ENCODE measurements at regions not wholly inside any gene's neighbourhood (a gene's known extent, or its start where the extent isn't known, plus 50 kb on each side); places are given as distances from the start of the nearest gene placed in this dataset.

DNA sequence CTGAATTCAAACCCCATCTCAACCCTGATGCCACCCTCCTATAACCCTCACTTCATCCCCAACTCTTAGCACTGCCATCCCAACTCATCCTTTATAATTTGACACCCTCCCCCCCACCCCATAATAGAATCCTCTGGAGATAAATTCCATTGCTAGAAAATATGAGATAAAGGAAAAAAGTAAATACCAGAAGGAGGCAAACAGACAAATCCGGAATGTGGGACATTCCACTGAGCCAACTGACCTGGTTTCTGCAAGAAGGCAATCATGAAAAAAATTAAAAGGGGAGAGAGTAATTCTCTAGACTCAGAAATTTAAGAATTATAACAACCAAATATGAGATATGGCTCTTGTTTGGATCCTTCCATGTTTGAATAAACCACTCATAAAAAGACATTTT is 132.4 kb downstream of the CYP26B1 start:
- TF ChIP-seq, protein P1, sequence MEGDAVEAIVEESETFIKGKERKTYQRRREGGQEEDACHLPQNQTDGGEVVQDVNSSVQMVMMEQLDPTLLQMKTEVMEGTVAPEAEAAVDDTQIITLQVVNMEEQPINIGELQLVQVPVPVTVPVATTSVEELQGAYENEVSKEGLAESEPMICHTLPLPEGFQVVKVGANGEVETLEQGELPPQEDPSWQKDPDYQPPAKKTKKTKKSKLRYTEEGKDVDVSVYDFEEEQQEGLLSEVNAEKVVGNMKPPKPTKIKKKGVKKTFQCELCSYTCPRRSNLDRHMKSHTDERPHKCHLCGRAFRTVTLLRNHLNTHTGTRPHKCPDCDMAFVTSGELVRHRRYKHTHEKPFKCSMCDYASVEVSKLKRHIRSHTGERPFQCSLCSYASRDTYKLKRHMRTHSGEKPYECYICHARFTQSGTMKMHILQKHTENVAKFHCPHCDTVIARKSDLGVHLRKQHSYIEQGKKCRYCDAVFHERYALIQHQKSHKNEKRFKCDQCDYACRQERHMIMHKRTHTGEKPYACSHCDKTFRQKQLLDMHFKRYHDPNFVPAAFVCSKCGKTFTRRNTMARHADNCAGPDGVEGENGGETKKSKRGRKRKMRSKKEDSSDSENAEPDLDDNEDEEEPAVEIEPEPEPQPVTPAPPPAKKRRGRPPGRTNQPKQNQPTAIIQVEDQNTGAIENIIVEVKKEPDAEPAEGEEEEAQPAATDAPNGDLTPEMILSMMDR (IDR thresholded peaks at IDR 0.05), result no peak
- TF ChIP-seq POLR2A (IDR thresholded peaks at IDR 0.05) (no peak), POLR2AphosphoS5 (IDR thresholded peaks at IDR 0.05) (no peak), EP300 (IDR thresholded peaks at IDR 0.05) (no peak)
- Histone ChIP-seq H3K9me3 (no peaks in the 10 kb centered on the region), H3K27ac (no peak overlapping the region), H3K27me3 (no peaks in the 10 kb centered on the region), H3K4me1 (no peaks in the 10 kb centered on the region), H3K36me3 (no peaks in the 10 kb centered on the region), H3K4me3 (no peak overlapping the region)
- 44 to 53% methylated on average over 1 of the region's 1 CpG for WGBS, 2 donors
- ATAC-seq (ENCODE audit: low FRiP score in 2 of 2), result no peak
- no peak for DNase-seq

DNA sequence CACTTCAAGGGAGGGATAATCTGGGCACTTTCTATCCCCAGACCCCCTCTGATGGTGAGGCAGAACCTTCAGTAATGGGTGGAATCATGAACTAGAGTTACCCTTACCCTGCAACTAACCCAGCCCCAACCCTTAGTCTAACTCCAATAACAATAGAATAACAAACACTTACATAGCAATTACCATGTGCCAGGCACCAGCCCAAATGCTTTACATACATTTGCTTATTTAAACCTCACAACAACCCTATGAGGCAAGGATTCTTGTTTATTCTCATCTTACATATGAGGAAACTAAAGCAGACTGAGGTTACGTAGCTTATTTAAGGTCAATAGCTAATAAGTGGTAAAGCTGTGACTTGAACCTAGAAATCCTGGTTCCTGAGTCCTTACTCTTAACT is 132.8 kb downstream of the CYP26B1 start:
- Histone ChIP-seq H3K4me3 (no peak overlapping the region), H3K9me3 (no peaks in the 10 kb centered on the region), H3K27me3 (no peaks in the 10 kb centered on the region), H3K4me1 (no peaks in the 10 kb centered on the region), H3K36me3 (no peaks in the 10 kb centered on the region), H3K27ac (no peak overlapping the region)
- WGBS, 2 donors, result 75 to 90% methylated on average over 1 of the region's 1 CpG
- ATAC-seq (ENCODE audit: low FRiP score in 2 of 2) (no peak), DNase-seq (no peak)
- TF ChIP-seq, protein P1 (IDR thresholded peaks at IDR 0.05), result no peak
- TF ChIP-seq POLR2A (IDR thresholded peaks at IDR 0.05) (no peak), POLR2AphosphoS5 (IDR thresholded peaks at IDR 0.05) (no peak), EP300 (IDR thresholded peaks at IDR 0.05) (no peak)

DNA sequence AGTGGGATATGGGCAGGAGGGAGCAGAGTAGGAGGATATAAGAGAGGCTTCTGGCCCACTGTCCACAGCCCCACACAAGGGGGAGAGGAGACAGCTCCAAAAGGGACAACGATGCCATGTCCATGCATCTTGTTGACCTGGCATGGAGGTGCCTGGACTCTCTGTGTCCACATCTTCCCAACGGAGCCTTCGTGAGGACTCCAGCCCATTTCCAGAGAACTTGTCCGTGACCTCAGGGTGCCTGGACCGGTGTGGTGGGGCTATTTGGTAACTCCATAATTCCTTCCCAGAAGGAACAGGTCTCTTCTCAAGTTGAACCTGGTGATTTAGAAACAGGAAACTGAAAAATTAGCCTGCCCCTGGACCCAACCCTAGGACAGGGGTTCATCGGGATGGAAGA is 133.9 kb downstream of the CYP26B1 start:
- DNase-seq (peak in 1 of 2 donors; percentile 8), ATAC-seq (ENCODE audit: low FRiP score in 2 of 2) (peak in 1 of 2 donors; percentile 13)
- Histone ChIP-seq H3K36me3 (no peaks in the 10 kb centered on the region), H3K4me3 (no peak overlapping the region), H3K4me1 (no peaks in the 10 kb centered on the region), H3K27me3 (no peaks in the 10 kb centered on the region), H3K9me3 (no peaks in the 10 kb centered on the region), H3K27ac (no peak overlapping the region)
- WGBS, 2 donors, result 93 to 95% methylated on average over 6 of the region's 6 CpGs
- TF ChIP-seq POLR2AphosphoS5 (IDR thresholded peaks at IDR 0.05), result no peak
- no peak for TF ChIP-seq EP300 (IDR thresholded peaks at IDR 0.05)
- TF ChIP-seq, protein P1 (IDR thresholded peaks at IDR 0.05), result no peak
- no peak for TF ChIP-seq POLR2A (IDR thresholded peaks at IDR 0.05)

DNA sequence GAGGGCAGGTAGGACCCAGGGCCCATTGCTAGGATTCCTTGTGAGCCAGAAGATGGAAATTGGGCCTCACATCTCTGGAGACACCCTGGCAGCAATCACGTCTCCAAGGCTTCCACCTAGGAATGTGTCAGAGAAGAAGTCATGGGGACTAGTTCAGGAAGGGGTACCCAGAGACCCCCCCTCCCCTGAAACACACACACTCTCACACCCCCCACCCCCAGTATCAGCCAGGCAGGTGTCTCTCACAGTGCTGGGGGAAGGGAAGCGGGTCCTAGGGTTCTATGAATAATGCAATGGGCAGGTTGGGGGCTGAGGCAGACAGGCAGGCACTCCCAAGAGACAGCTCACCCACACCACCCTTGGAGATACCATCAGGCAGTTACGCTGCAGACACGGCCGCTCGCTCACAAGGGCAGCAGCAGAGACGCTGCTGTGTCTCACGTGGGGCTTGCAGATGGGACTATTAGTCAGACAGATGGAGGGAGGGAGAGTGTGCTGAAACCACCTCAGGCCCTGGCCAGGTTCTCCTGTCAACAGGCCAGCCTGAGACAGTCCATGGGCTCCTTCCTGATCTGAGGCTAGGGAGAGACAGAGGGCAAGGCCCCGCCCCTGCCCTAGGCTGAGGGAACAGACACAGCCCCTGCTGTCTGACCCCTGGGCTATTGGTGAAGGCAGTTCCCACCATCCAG is 134.6 kb downstream of the CYP26B1 start:
- WGBS, 2 donors, result 74 to 79% methylated on average over 4 to 9 of the region's 9 CpGs
- H3K9me3 ChIP-seq, result no peaks in the 10 kb centered on the region
- TF ChIP-seq POLR2AphosphoS5 (IDR thresholded peaks at IDR 0.05) (no peak), EP300 (IDR thresholded peaks at IDR 0.05) (no peak)
- TF ChIP-seq, protein P1 (IDR thresholded peaks at IDR 0.05), result no peak
- H3K27ac ChIP-seq, result no peak overlapping the region
- H3K4me1 ChIP-seq, result no peaks in the 10 kb centered on the region
- no peak for ATAC-seq (ENCODE audit: low FRiP score in 2 of 2)
- no peak overlapping the region for H3K4me3 ChIP-seq
- no peaks in the 10 kb centered on the region for H3K27me3 ChIP-seq
- H3K36me3 ChIP-seq, result no peaks in the 10 kb centered on the region
- DNase-seq, result peak in 1 of 2 donors; percentile 10

GRCh38 chr2:72011791-72012190 is 135.9 kb downstream of the CYP26B1 start:
- H3K4me1 ChIP-seq, result no peaks in the 10 kb centered on the region
- H3K27ac ChIP-seq, result no peak overlapping the region
- WGBS, 2 donors, result 78% methylated on average over 6 of the region's 6 CpGs
- no peaks in the 10 kb centered on the region for H3K27me3 ChIP-seq
- TF ChIP-seq EP300 (IDR thresholded peaks at IDR 0.05) (no peak), POLR2AphosphoS5 (IDR thresholded peaks at IDR 0.05) (no peak), POLR2A (IDR thresholded peaks at IDR 0.05) (no peak)
- TF ChIP-seq, protein P1 (IDR thresholded peaks at IDR 0.05), result no peak
- no peak overlapping the region for H3K4me3 ChIP-seq
- no peaks in the 10 kb centered on the region for H3K9me3 ChIP-seq
- no peaks in the 10 kb centered on the region for H3K36me3 ChIP-seq
- no peak for DNase-seq
- no peak for ATAC-seq (ENCODE audit: low FRiP score in 2 of 2)
